SU-DHL-6 (cell line): ENCODE measurements at regions not wholly inside any gene's neighbourhood (a gene's known extent, or its start where the extent isn't known, plus 50 kb on each side); places are given as distances from the start of the nearest gene placed in this dataset.

Experiments
- H2AFZ ChIP-seq: fragments of 200-600 bp; sonication (generic); 2 replicates; pipeline ENCODE4 v1.6.1; 2014; ENCODE audit warnings: low read depth, mild to moderate bottlenecking, moderate library complexity, mixed read lengths, antibody characterized with exemption, low read length; ENCODE audit not compliant: severe bottlenecking
- H3F3A ChIP-seq: fragments of 200-600 bp; shearing (Covaris generic); 2 replicates; pipeline ENCODE4 v1.6.0; 2016; ENCODE audit warnings: antibody characterized with exemption, mild to moderate bottlenecking; ENCODE audit not compliant: insufficient read depth
- H3K27ac ChIP-seq: fragments of 200-600 bp; sonication (generic); 2 replicates; pipeline ENCODE4 v1.5.1; 2016; ENCODE audit warnings: low read depth, mild to moderate bottlenecking, low read length, moderate library complexity, mixed read lengths
- H3K27me3 ChIP-seq: fragments of 200-600 bp; sonication (generic), shearing (Covaris generic); 2 replicates; pipeline ENCODE4 v1.6.0; 2014; ENCODE audit warnings: mild to moderate bottlenecking, low read length
- H3K36me3 ChIP-seq: fragments of 200-600 bp; sonication (generic); 2 replicates; pipeline ENCODE4 v1.6.1; 2014; ENCODE audit warnings: mild to moderate bottlenecking, low read length, mixed read lengths
- H3K4me2 ChIP-seq: fragments of 300-600, 200-600 bp; shearing (Covaris generic), sonication (generic); 2 replicates; pipeline ENCODE4 v1.6.0; 2014; ENCODE audit warnings: low read length, low read depth, mild to moderate bottlenecking; ENCODE audit not compliant: poor library complexity, severe bottlenecking
- H3K4me3 ChIP-seq: fragments of 200-600 bp; sonication (generic); 2 replicates; pipeline ENCODE4 v1.5.1; 2014; ENCODE audit warnings: antibody characterized with exemption, low read length, mild to moderate bottlenecking, mixed read lengths; ENCODE audit not compliant: insufficient read depth, poor library complexity, severe bottlenecking
- H3K79me2 ChIP-seq: fragments of 200-600 bp; sonication (generic); 2 replicates; pipeline ENCODE4 v1.6.1; 2014; ENCODE audit warnings: mild to moderate bottlenecking, low read length, moderate library complexity; ENCODE audit not compliant: insufficient read depth
- H3K9ac ChIP-seq: fragments of 200-600 bp; sonication (generic); 2 replicates; pipeline ENCODE4 v1.7.0; 2014; ENCODE audit warnings: mild to moderate bottlenecking, low read length
- H3K9me2 ChIP-seq: fragments of 200-600 bp; sonication (generic); replicated peaks from 2 replicates; pipeline ENCODE4 v1.6.1; 2014; ENCODE audit warnings: low read length; ENCODE audit not compliant: insufficient read depth
- H3K9me3 ChIP-seq: fragments of 200-600 bp; sonication (generic); 2 replicates; pipeline ENCODE4 v1.6.1; 2014; ENCODE audit warnings: low read length, mixed read lengths; ENCODE audit not compliant: insufficient read depth
- H4K20me1 ChIP-seq: fragments of 200-600 bp; sonication (generic); 2 replicates; pipeline ENCODE4 v1.6.1; 2014; ENCODE audit warnings: low read depth, mild to moderate bottlenecking, antibody characterized with exemption, low read length, moderate library complexity, mixed read lengths
- CTCF ChIP-seq: fragments of 200-600 bp; sonication (generic); IDR thresholded peaks from one replicate; pipeline ENCODE4 v1.5.1; 2017; ENCODE audit warnings: antibody characterized with exemption, mild to moderate bottlenecking, low read length, moderate library complexity; ENCODE audit not compliant: insufficient read depth, poor library complexity, severe bottlenecking
- EZH2phosphoT487 ChIP-seq: fragments of 200-600 bp; sonication (generic), shearing (Covaris generic); conservative IDR thresholded peaks from 2 replicates; pipeline ENCODE4 v1.6.1; 2018; ENCODE audit warnings: mild to moderate bottlenecking, antibody characterized with exemption, low read length, moderate library complexity, mixed read lengths

- Histone ChIP-seq H2AFZ (no peak overlapping the region), H3K4me2 (no peak overlapping the region), H3K27me3 (no peaks in the 10 kb centered on the region), H3K36me3 (no peaks in the 10 kb centered on the region), H3K79me2 (no peaks in the 10 kb centered on the region), H3F3A (no peaks in the 10 kb centered on the region), H3K9ac (no peak overlapping the region), H4K20me1 (no peaks in the 10 kb centered on the region), H3K4me3 (no peak overlapping the region), H3K9me2 (no peaks in the 10 kb centered on the region), H3K27ac (no peak overlapping the region), H3K9me3 (no peaks in the 10 kb centered on the region)
- TF ChIP-seq CTCF (no peak), EZH2phosphoT487 (no peak)
Measured at GRCh38 chr9:91138760-91139159, 223.0 kb downstream of the AUH start.

- no peaks in the 10 kb centered on the region for H3K79me2 ChIP-seq
- no peak overlapping the region for H2AFZ ChIP-seq
- H4K20me1 ChIP-seq, result no peaks in the 10 kb centered on the region
- H3K9ac ChIP-seq, result no peak overlapping the region
- no peaks in the 10 kb centered on the region for H3K9me3 ChIP-seq
- H3K27me3 ChIP-seq, result no peaks in the 10 kb centered on the region
- no peak overlapping the region for H3K4me2 ChIP-seq
- no peaks in the 10 kb centered on the region for H3K9me2 ChIP-seq
- H3K4me3 ChIP-seq, result no peak overlapping the region
- no peak overlapping the region for H3K27ac ChIP-seq
- H3F3A ChIP-seq, result no peaks in the 10 kb centered on the region
- no peak for TF ChIP-seq CTCF
- no peak for TF ChIP-seq EZH2phosphoT487
- no peaks in the 10 kb centered on the region for H3K36me3 ChIP-seq
Measured at GRCh38 chr9:91141407-91141965, 220.2 kb downstream of the AUH start.

- no peak overlapping the region for H3K27ac ChIP-seq
- no peaks in the 10 kb centered on the region for H3K36me3 ChIP-seq
- H2AFZ ChIP-seq, result no peak overlapping the region
- H3K79me2 ChIP-seq, result no peaks in the 10 kb centered on the region
- no peak overlapping the region for H3K4me3 ChIP-seq
- H3K9me3 ChIP-seq, result no peaks in the 10 kb centered on the region
- no peak overlapping the region for H3K9ac ChIP-seq
- no peak overlapping the region for H3K4me2 ChIP-seq
- TF ChIP-seq CTCF (no peak), EZH2phosphoT487 (no peak)
- H4K20me1 ChIP-seq, result no peaks in the 10 kb centered on the region
- no peaks in the 10 kb centered on the region for H3K27me3 ChIP-seq
- no peaks in the 10 kb centered on the region for H3K9me2 ChIP-seq
- no peaks in the 10 kb centered on the region for H3F3A ChIP-seq
Measured at GRCh38 chr9:91143162-91143561, 218.6 kb downstream of the AUH start.
